ENCODE measurements at regions not wholly inside any gene's neighbourhood (a gene's known extent, or its start where the extent isn't known, plus 50 kb on each side); places are given as distances from the start of the nearest gene placed in this dataset.
"Not testable (repeated sequence)": the region's sequence is repeated elsewhere in the genome, so short reads cannot be mapped to it uniquely, and the experiment has no call there.

- intact Hi-C loops (cut with DNase I) = no loop called here
- ATAC-seq (no peak), DNase-seq (no peak)
Observed at GRCh38 chr22:19652316-19652715, 62.0 kb upstream of the SEPTIN5 start.

- no peak for DNase-seq
- ATAC-seq = no peak
- intact Hi-C loops (cut with DNase I) = no loop called here
Observed at GRCh38 chr22:19654338-19654987, 59.8 kb upstream of the SEPTIN5 start.

GRCh38 chr22:19655399-19655798 is 58.9 kb upstream of the SEPTIN5 start:
- DNase-seq (no peak), ATAC-seq (no peak)
- intact Hi-C loops (cut with DNase I) = no loop called here

- DNase-seq (no peak), ATAC-seq (no peak)
Observed at GRCh38 chr22:19656541-19657251, 57.6 kb upstream of the SEPTIN5 start.

GRCh38 chr22:19657252-19658056 is 56.8 kb upstream of the SEPTIN5 start:
- intact Hi-C loops (cut with DNase I) = no loop called here
- DNase-seq (no peak), ATAC-seq (no peak)

More at GRCh38 chr22:19656541-19657251, 57.6 kb upstream of the SEPTIN5 start:
- intact Hi-C loops (cut with DNase I) = no loop called here

GRCh38 chr22:19658057-19658966 is 56.0 kb upstream of the SEPTIN5 start:
- no peak for DNase-seq
- no peak for ATAC-seq
- intact Hi-C loops (cut with DNase I) = no loop called here

GRCh38 chr22:19658967-19659804 is 55.1 kb upstream of the SEPTIN5 start:
- intact Hi-C loops (cut with DNase I) = no loop called here
- no peak for DNase-seq
- no peak for ATAC-seq

GRCh38 chr22:19659805-19660345 is 54.4 kb upstream of the SEPTIN5 start:
- ATAC-seq (no peak), DNase-seq (no peak)
- intact Hi-C loops (cut with DNase I) = no loop called here

- intact Hi-C loops (cut with DNase I); DNase-seq; ATAC-seq: not testable (repeated sequence)
Observed at GRCh38 chr22:19660583-19660982, 53.7 kb upstream of the SEPTIN5 start.

GRCh38 chr22:19661156-19661555 is 53.1 kb upstream of the SEPTIN5 start:
- intact Hi-C loops (cut with DNase I) = no loop called here
- DNase-seq = no peak
- ATAC-seq = no peak

- intact Hi-C loops (cut with DNase I); DNase-seq; ATAC-seq: not testable (repeated sequence)
Observed at GRCh38 chr22:19662049-19662684, 52.1 kb upstream of the SEPTIN5 start.

- DNase-seq = peak; percentile 65
- ATAC-seq = peak; percentile 68
- intact Hi-C loops (cut with DNase I) = no loop called here
Observed at GRCh38 chr22:19663286-19663815, 51.0 kb upstream of the SEPTIN5 start.

GRCh38 chr22:19663821-19664355 is 50.4 kb upstream of the SEPTIN5 start:
- ATAC-seq (peak; percentile 73 to 80), DNase-seq (peak; percentile 57)
- intact Hi-C loops (cut with DNase I) = no loop called here

GRCh38 chr22:19664406-19664805 is 49.9 kb upstream of the SEPTIN5 start:
- DNase-seq (no peak), ATAC-seq (no peak)
- intact Hi-C loops (cut with DNase I) = no loop called here

Measured in left cardiac atrium (tissue), 4 donors.